Tibial nerve (tissue), 4 donors: ENCODE measurements at regions not wholly inside any gene's neighbourhood (a gene's known extent, or its start where the extent isn't known, plus 50 kb on each side); places are given as distances from the start of the nearest gene placed in this dataset.

Source experiments
- CTCF ChIP-seq, 5 experiments: fragments of 200-600 bp in 3 of 5; fragments of 450-650 bp in 2 of 5; sonication (generic) in 3 of 5; IDR thresholded peaks; one replicate each; pipeline ENCODE4 v1.5.1; 2016 to 2019; ENCODE audit warnings: antibody characterized with exemption in 5 of 5, mild to moderate bottlenecking in 3 of 5, moderate library complexity in 2 of 5
- EP300 ChIP-seq, 2 donors: sonication (generic); formaldehyde crosslinking; IDR thresholded peaks; one replicate each; pipeline ENCODE4 v1.6.1; 2017; ENCODE audit warnings: antibody characterized with exemption in 2 of 2, mild to moderate bottlenecking in 1 of 2
- POLR2A ChIP-seq, 2 donors: fragments of 450-650 bp; IDR thresholded peaks; one replicate each; pipeline ENCODE4 v1.6.1; 2017; ENCODE audit warnings: antibody characterized with exemption in 2 of 2, mild to moderate bottlenecking in 2 of 2, moderate library complexity in 2 of 2

GRCh38 chr5:71788794-71789193, 69.7 kb downstream of the CARTPT start:
- TF ChIP-seq CTCF (IDR thresholded peaks at IDR 0.05) (no peak), EP300 (IDR thresholded peaks at IDR 0.05) (no peak), POLR2A (IDR thresholded peaks at IDR 0.05) (no peak)
